ENCODE measurements at regions not wholly inside any gene's neighbourhood (a gene's known extent, or its start where the extent isn't known, plus 50 kb on each side); places are given as distances from the start of the nearest gene placed in this dataset.
"Not testable (repeated sequence)": the region's sequence is repeated elsewhere in the genome, so short reads cannot be mapped to it uniquely, and the experiment has no call there.

DNA sequence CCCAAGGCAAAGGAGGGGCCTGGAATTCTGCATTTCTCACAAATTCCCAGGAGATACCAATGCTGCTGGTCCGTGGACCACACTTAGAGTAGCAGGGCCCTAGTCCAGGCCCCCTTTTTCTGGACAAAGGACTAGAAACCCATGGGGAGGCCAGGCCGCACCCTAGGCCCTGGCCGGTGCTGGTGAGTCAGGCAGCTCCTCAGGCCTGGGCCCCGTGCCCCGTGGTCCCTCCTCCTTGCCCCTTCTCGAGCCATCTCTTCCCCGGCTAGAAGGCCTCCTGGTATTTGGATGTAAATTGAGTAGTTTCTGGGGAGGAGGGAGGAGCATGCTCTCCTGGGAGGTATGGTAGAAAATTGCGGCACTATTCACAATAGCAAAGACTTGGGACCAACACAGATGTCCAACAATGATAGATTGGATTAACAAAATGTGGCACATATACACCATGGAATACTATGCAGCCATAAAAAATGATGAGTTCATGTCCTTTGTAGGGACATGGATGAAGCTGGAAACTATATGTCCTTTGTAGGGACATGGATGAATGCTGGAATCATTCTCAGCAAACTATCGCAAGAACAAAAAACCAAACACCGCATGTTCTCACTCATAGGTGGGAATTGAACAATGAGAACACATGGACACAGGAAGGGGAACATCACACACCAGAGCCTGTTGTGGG, 91.9 kb downstream of the KATNIP start:
- not testable (repeated sequence) for TF ChIP-seq POLR2AphosphoS5, POLR2A, TAF1 (IDR thresholded peaks at IDR 0.05; ENCODE audit: low read depth, low read length)
